ENCODE measurements at regions not wholly inside any gene's neighbourhood (a gene's known extent, or its start where the extent isn't known, plus 50 kb on each side); places are given as distances from the start of the nearest gene placed in this dataset.

- DNase-seq: no peak
Measured at GRCh38 chr7:106480161-106480579, 180.8 kb downstream of the CCDC71L start.

- DNase-seq: no peak
Measured at GRCh38 chr7:106476751-106477150, 184.2 kb downstream of the CCDC71L start.

- no peak for DNase-seq
Measured at GRCh38 chr7:106472741-106473140, 188.0 kb upstream of the NAMPT start.

GRCh38 chr7:106471686-106472440, 187.1 kb upstream of the NAMPT start:
- DNase-seq: no peak

GRCh38 chr7:106471021-106471420, 186.2 kb upstream of the NAMPT start:
- DNase-seq: no peak

- DNase-seq: no peak
Measured at GRCh38 chr7:106466867-106467266, 182.1 kb upstream of the NAMPT start.

GRCh38 chr7:106465704-106466468, 181.1 kb upstream of the NAMPT start:
- DNase-seq: no peak

- DNase-seq: no peak
Measured at GRCh38 chr7:106464651-106465050, 179.9 kb upstream of the NAMPT start.

- DNase-seq: no peak
Measured at GRCh38 chr7:106463851-106464611, 179.2 kb upstream of the NAMPT start.

- no peak for DNase-seq
Measured at GRCh38 chr7:106462914-106463482, 178.2 kb upstream of the NAMPT start.

GRCh38 chr7:106462365-106462859, 177.6 kb upstream of the NAMPT start:
- no peak for DNase-seq

- no peak for DNase-seq
Measured at GRCh38 chr7:106460792-106461254, 176.0 kb upstream of the NAMPT start.

- DNase-seq: no peak
Measured at GRCh38 chr7:106459397-106460072, 174.8 kb upstream of the NAMPT start.

GRCh38 chr7:106457678-106458077, 172.9 kb upstream of the NAMPT start:
- DNase-seq: no peak

GRCh38 chr7:106456329-106456728, 171.5 kb upstream of the NAMPT start:
- no peak for DNase-seq

- no peak for DNase-seq
Measured at GRCh38 chr7:106452031-106452851, 167.5 kb upstream of the NAMPT start.

GRCh38 chr7:106451171-106451570, 166.4 kb upstream of the NAMPT start:
- DNase-seq: no peak

- no peak for DNase-seq
Measured at GRCh38 chr7:106450716-106451115, 165.9 kb upstream of the NAMPT start.

- no peak for DNase-seq
Measured at GRCh38 chr7:106448992-106449859, 164.4 kb upstream of the NAMPT start.

GRCh38 chr7:106448346-106448991, 163.7 kb upstream of the NAMPT start:
- no peak for DNase-seq

Measured in activated naive CD4-positive, alpha-beta T cell (primary cell).